HUDEP-2 (cell line): ENCODE measurements at regions not wholly inside any gene's neighbourhood (a gene's known extent, or its start where the extent isn't known, plus 50 kb on each side); places are given as distances from the start of the nearest gene placed in this dataset.
"Not testable (repeated sequence)": the region's sequence is repeated elsewhere in the genome, so short reads cannot be mapped to it uniquely, and the experiment has no call there.

Experiments
- DNase-seq, 76 experiments: peaks; one replicate each; lab custom pipeline; 2025; ENCODE audit not compliant: unreplicated experiment in 76 of 76; lab: John Stamatoyannopoulos, UW

DNA sequence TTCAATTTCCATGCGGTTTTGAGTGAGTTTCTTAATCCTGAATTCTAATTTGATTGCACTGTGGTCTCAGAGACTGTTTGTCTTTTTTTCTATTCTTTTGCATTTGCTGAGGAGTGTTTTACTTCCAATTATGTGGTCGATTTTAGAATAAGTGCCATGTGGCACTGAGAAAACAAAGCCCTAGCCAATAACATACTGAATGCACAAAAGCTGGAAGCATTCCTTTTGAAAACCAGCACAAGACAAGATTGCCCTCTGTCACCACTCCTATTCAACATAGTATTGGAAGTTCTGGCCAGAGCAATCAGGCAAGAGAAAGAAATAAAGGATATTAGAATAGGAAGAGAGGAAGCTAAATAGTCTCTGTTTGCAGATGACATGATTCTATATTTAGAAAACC lies 66.7 kb upstream of the SLITRK5 start:
- not testable (repeated sequence) for DNase-seq

DNA sequence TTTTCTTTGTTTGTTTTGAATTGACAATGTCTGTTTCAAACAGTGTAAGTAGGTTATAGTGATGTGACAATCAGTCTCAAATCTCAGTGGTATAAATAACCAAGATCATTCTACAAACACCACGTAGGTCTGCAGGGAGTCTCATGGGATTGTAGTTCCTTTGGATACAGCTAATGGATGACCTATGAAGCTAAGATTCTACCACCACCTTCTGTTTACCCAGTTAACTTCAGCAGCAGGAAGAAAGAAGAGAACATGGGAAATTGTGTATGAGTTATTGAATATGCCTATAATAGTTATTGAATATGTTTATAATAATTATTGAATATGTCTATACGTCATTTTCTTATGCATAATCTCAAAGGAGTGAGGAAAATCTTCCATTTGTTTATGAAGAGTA lies 63.9 kb upstream of the SLITRK5 start:
- DNase-seq = no peak

DNA sequence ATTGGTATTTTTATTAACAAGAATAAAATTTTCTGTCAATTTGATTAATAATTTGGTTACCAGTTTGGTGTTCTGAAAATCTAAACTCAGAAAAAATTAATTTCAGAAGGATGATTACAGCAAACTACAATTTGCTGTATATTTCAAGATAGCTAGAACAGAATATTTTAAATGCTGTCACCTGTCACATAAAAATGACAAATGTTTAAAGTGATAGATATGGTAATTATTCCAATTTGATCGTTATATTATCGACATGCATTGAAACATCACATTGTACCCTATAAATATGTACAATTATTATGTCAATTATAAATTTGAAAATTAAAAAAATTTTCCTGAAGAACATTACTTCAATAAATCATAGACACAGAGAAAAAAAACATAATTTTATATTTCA lies 56.9 kb upstream of the SLITRK5 start:
- no peak for DNase-seq
